ENCODE measurements at regions not wholly inside any gene's neighbourhood (a gene's known extent, or its start where the extent isn't known, plus 50 kb on each side); places are given as distances from the start of the nearest gene placed in this dataset.
"Not testable (repeated sequence)": the region's sequence is repeated elsewhere in the genome, so short reads cannot be mapped to it uniquely, and the experiment has no call there.

DNA sequence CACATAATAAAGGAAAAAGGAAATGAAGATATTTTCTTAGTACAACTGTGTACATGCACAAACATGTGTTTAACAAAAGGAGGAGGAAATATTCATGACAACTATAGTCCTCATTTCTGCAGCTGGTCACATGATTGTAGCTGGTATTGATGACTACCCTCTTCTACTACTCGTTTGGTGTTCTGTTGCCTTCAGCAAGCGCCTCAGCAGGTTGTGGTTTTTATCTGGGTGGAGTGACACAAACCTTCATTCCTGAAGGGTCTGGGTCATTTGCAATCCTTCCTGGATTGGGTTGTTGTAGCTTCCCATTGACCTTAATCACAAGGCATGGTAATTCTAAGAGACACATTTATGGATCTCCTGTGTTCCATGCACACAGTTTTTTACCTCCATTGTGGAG, 1009.9 kb upstream of the USP15 start:
- Histone ChIP-seq H3K18ac (ENCODE audit: low read depth in 1 of 2, low read length in 2 of 2) (no peak overlapping the region), H3K36me3 (ENCODE audit: control insufficient read depth in 1 of 2, insufficient read depth in 2 of 2, low read depth in 1 of 2, low read length in 2 of 2) (no peaks in the 10 kb centered on the region), H3K4ac (ENCODE audit: low read depth in 1 of 2, low read length in 2 of 2) (no peak overlapping the region), H4K8ac (ENCODE audit: low read length) (no peak overlapping the region), H3K27ac (ENCODE audit: low read length, poor library complexity, severe bottlenecking) (no peak overlapping the region), H3K9me3 (ENCODE audit: control insufficient read depth, low read length) (peaks cover 21% of the 10 kb centered on the region), H3K27me3 (ENCODE audit: control insufficient read depth in 1 of 2, insufficient read depth in 1 of 2, low read length in 2 of 2) (no peaks in the 10 kb centered on the region), H2BK5ac (ENCODE audit: low read depth, low read length, poor library complexity, severe bottlenecking) (no peak overlapping the region), H3K79me1 (replicated peaks; ENCODE audit: low read length, poor library complexity, severe bottlenecking) (no peaks in the 10 kb centered on the region), H3K4me3 (ENCODE audit: insufficient read depth in 1 of 2, low read depth in 1 of 2, low read length in 2 of 2) (no peak overlapping the region), H3K9ac (ENCODE audit: low read length) (no peak overlapping the region), H3K4me2 (ENCODE audit: low read length, poor library complexity, severe bottlenecking) (no peak overlapping the region), H3K4me1 (ENCODE audit: control insufficient read depth, insufficient read depth, low read depth, low read length) (no peaks in the 10 kb centered on the region), H3K14ac (ENCODE audit: low read length in 2 of 2) (no peak overlapping the region), H4K91ac (ENCODE audit: low read length) (no peak overlapping the region), H2AFZ (ENCODE audit: low read depth, low read length) (no peak overlapping the region), H2BK12ac (ENCODE audit: low read length in 2 of 2) (no peak overlapping the region), H2BK120ac (ENCODE audit: low read depth, low read length) (no peak overlapping the region), H2AK5ac (ENCODE audit: low read length, severe bottlenecking) (no peak overlapping the region), H3K23ac (ENCODE audit: low read length in 2 of 2) (no peak overlapping the region), H2BK15ac (ENCODE audit: low read depth, poor library complexity, severe bottlenecking) (no peak overlapping the region)
- DNase-seq: no peak
- no CpG with 5 or more reads among the region's 2 CpGs for whole genome bisulfite sequencing

DNA sequence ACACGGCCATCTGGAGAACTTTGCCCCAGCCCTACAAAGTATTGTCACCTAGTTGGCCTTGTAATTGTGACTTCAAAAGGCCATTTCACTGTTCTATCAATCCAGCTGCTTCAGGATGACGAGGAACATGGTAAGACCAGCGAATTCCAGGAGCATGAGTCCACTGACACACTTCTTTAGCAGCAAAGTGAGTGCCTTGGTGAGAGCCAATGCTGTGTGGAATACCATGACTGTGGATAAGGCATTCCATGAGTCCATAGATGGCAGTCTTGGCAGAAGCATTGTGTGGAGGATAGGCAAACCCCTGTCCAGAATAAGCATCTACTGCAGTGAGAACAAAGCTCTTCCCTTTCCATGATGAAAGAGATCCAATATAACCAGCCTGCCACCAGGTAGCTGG, 1009.1 kb upstream of the USP15 start:
- DNase-seq: no peak
- Histone ChIP-seq H3K4ac (ENCODE audit: low read depth in 1 of 2, low read length in 2 of 2) (no peak overlapping the region), H4K8ac (ENCODE audit: low read length) (no peak overlapping the region), H3K27ac (ENCODE audit: low read length, poor library complexity, severe bottlenecking) (no peak overlapping the region), H3K9me3 (ENCODE audit: control insufficient read depth, low read length) (peaks cover 18% of the 10 kb centered on the region), H2BK15ac (ENCODE audit: low read depth, poor library complexity, severe bottlenecking) (no peak overlapping the region), H3K9ac (ENCODE audit: low read length) (no peak overlapping the region), H3K4me1 (ENCODE audit: control insufficient read depth, insufficient read depth, low read depth, low read length) (no peaks in the 10 kb centered on the region), H2AK5ac (ENCODE audit: low read length, severe bottlenecking) (no peak overlapping the region), H2BK5ac (ENCODE audit: low read depth, low read length, poor library complexity, severe bottlenecking) (no peak overlapping the region), H3K79me1 (replicated peaks; ENCODE audit: low read length, poor library complexity, severe bottlenecking) (no peaks in the 10 kb centered on the region), H4K91ac (ENCODE audit: low read length) (no peak overlapping the region), H2AFZ (ENCODE audit: low read depth, low read length) (no peak overlapping the region), H2BK12ac (ENCODE audit: low read length in 2 of 2) (no peak overlapping the region), H3K4me3 (ENCODE audit: insufficient read depth in 1 of 2, low read depth in 1 of 2, low read length in 2 of 2) (no peak overlapping the region), H2BK120ac (ENCODE audit: low read depth, low read length) (no peak overlapping the region), H3K36me3 (ENCODE audit: control insufficient read depth in 1 of 2, insufficient read depth in 2 of 2, low read depth in 1 of 2, low read length in 2 of 2) (no peaks in the 10 kb centered on the region), H3K27me3 (ENCODE audit: control insufficient read depth in 1 of 2, insufficient read depth in 1 of 2, low read length in 2 of 2) (no peaks in the 10 kb centered on the region), H3K4me2 (ENCODE audit: low read length, poor library complexity, severe bottlenecking) (no peak overlapping the region), H3K14ac (ENCODE audit: low read length in 2 of 2) (no peak overlapping the region), H3K18ac (ENCODE audit: low read depth in 1 of 2, low read length in 2 of 2) (no peak overlapping the region), H3K23ac (ENCODE audit: low read length in 2 of 2) (no peak overlapping the region)
- 62% methylated on average over 3 of the region's 3 CpGs for WGBS

DNA sequence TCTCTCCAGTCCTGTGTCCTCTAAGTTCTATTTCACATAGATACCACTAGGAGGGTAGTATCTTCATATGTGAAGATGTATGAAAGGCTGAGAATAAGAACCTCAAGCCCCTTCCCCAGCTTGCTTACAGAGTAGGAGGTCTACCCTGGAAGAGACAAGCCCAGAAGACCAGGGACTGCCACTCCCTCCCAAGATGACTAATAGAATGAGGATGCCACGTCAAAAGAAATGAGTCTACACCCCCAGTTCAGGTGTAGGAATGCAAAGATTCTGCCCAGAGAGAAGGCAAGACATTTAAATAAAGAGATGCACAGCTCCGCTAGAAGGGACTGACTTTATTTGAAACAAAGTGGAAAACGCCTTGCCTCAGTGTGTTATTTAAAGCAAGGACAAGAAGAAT, 1006.0 kb upstream of the USP15 start:
- no peak overlapping the region for H3K14ac ChIP-seq (ENCODE audit: low read length in 2 of 2)
- H3K4me1 ChIP-seq (ENCODE audit: control insufficient read depth, insufficient read depth, low read depth, low read length): no peaks in the 10 kb centered on the region
- no peak overlapping the region for H2AFZ ChIP-seq (ENCODE audit: low read depth, low read length)
- no peak overlapping the region for H3K4ac ChIP-seq (ENCODE audit: low read depth in 1 of 2, low read length in 2 of 2)
- no peaks in the 10 kb centered on the region for H3K27me3 ChIP-seq (ENCODE audit: control insufficient read depth in 1 of 2, insufficient read depth in 1 of 2, low read length in 2 of 2)
- H4K91ac ChIP-seq (ENCODE audit: low read length): no peak overlapping the region
- H4K8ac ChIP-seq (ENCODE audit: low read length): no peak overlapping the region
- no peak overlapping the region for H2BK15ac ChIP-seq (ENCODE audit: low read depth, poor library complexity, severe bottlenecking)
- H3K27ac ChIP-seq (ENCODE audit: low read length, poor library complexity, severe bottlenecking): no peak overlapping the region
- no peak overlapping the region for H3K4me2 ChIP-seq (ENCODE audit: low read length, poor library complexity, severe bottlenecking)
- H3K4me3 ChIP-seq (ENCODE audit: insufficient read depth in 1 of 2, low read depth in 1 of 2, low read length in 2 of 2): no peak overlapping the region
- H3K23ac ChIP-seq (ENCODE audit: low read length in 2 of 2): no peak overlapping the region
- no peak overlapping the region for H2BK12ac ChIP-seq (ENCODE audit: low read length in 2 of 2)
- 57% methylated on average over 3 of the region's 3 CpGs for WGBS
- no peak for DNase-seq
- H3K36me3 ChIP-seq (ENCODE audit: control insufficient read depth in 1 of 2, insufficient read depth in 2 of 2, low read depth in 1 of 2, low read length in 2 of 2): no peaks in the 10 kb centered on the region
- H3K79me1 ChIP-seq (replicated peaks; ENCODE audit: low read length, poor library complexity, severe bottlenecking): no peaks in the 10 kb centered on the region
- H3K9ac ChIP-seq (ENCODE audit: low read length): no peak overlapping the region
- no peak overlapping the region for H2BK120ac ChIP-seq (ENCODE audit: low read depth, low read length)
- H2AK5ac ChIP-seq (ENCODE audit: low read length, severe bottlenecking): no peak overlapping the region
- no peak overlapping the region for H2BK5ac ChIP-seq (ENCODE audit: low read depth, low read length, poor library complexity, severe bottlenecking)
- H3K9me3 ChIP-seq (ENCODE audit: control insufficient read depth, low read length): peaks cover 7% of the 10 kb centered on the region
- no peak overlapping the region for H3K18ac ChIP-seq (ENCODE audit: low read depth in 1 of 2, low read length in 2 of 2)

DNA sequence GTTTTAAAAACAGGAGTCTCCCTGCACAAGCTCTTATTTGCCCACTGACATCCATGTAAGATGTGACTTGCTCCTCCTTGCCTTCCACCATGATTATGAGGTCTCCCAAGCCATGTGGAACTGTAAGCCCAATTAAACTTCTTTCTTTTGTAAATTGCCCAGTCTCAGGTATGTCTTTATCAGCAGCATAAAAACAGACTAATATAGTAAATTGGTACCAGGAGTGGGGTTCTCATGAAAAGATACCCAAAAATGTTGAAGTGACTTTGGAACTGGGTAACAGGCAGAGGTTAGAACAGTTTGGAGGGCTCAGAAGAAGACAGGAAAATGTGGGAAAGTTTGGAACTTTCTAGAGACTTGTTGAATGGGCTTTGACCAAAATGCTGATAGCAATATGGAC, 995.9 kb upstream of the USP15 start:
- H2AK5ac ChIP-seq (ENCODE audit: low read length, severe bottlenecking); H2BK5ac ChIP-seq (ENCODE audit: low read depth, low read length, poor library complexity, severe bottlenecking); H3K79me1 ChIP-seq (replicated peaks; ENCODE audit: low read length, poor library complexity, severe bottlenecking); H3K23ac ChIP-seq (ENCODE audit: low read length in 2 of 2); H3K18ac ChIP-seq (ENCODE audit: low read depth in 1 of 2, low read length in 2 of 2); H3K27ac ChIP-seq (ENCODE audit: low read length, poor library complexity, severe bottlenecking); H3K14ac ChIP-seq (ENCODE audit: low read length in 2 of 2); H2AFZ ChIP-seq (ENCODE audit: low read depth, low read length); H3K4me3 ChIP-seq (ENCODE audit: insufficient read depth in 1 of 2, low read depth in 1 of 2, low read length in 2 of 2); H2BK120ac ChIP-seq (ENCODE audit: low read depth, low read length); H2BK15ac ChIP-seq (ENCODE audit: low read depth, poor library complexity, severe bottlenecking); H3K4ac ChIP-seq (ENCODE audit: low read depth in 1 of 2, low read length in 2 of 2); H2BK12ac ChIP-seq (ENCODE audit: low read length in 2 of 2); H3K27me3 ChIP-seq (ENCODE audit: control insufficient read depth in 1 of 2, insufficient read depth in 1 of 2, low read length in 2 of 2); H3K9ac ChIP-seq (ENCODE audit: low read length); DNase-seq; H3K4me1 ChIP-seq (ENCODE audit: control insufficient read depth, insufficient read depth, low read depth, low read length); H4K8ac ChIP-seq (ENCODE audit: low read length); H3K4me2 ChIP-seq (ENCODE audit: low read length, poor library complexity, severe bottlenecking); H4K91ac ChIP-seq (ENCODE audit: low read length); H3K36me3 ChIP-seq (ENCODE audit: control insufficient read depth in 1 of 2, insufficient read depth in 2 of 2, low read depth in 1 of 2, low read length in 2 of 2): not testable (repeated sequence)
- H3K9me3 ChIP-seq (ENCODE audit: control insufficient read depth, low read length): peaks cover 44% of the 10 kb centered on the region

All from mesenchymal stem cell (in vitro differentiated cells and primary cell).